DOHH2 (cell line): ENCODE measurements at regions not wholly inside any gene's neighbourhood (a gene's known extent, or its start where the extent isn't known, plus 50 kb on each side); places are given as distances from the start of the nearest gene placed in this dataset.

Experiments used
- EZH2phosphoT487 ChIP-seq: fragments of 200-600 bp; sonication (generic); IDR thresholded peaks from 2 replicates; pipeline ENCODE4 v1.6.1; 2017; ENCODE audit warnings: borderline replicate concordance, mild to moderate bottlenecking, antibody characterized with exemption, low read length, moderate library complexity, mixed read lengths
- TF ChIP-seq, protein P1 (sequence below): fragments of 200-600 bp; sonication (generic); IDR thresholded peaks from one replicate; pipeline ENCODE4 v1.5.1; 2014; ENCODE audit warnings: antibody characterized with exemption, mild to moderate bottlenecking, low read depth, low read length; ENCODE audit not compliant: poor library complexity, severe bottlenecking

DNA sequence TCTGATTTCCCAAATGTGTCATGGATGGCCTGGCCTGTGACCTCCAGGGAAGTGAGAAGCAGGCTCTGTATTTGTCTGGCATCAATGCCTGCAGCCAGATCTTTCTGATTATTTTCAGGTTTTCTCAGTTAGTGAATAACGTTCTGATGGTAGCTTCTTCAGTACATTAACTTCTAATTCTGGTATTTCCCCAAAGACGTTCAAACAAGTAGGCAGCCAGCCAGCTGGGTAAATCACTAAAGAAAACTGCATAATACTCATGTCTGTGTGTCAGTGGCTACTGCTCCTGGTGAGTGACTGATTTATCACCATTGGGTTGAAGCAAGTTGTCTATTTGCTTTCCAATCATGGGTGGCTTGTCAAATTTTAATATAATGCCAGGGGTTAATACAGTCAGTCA, 162.6 kb upstream of the PFN2 start:
- TF ChIP-seq, protein P1, sequence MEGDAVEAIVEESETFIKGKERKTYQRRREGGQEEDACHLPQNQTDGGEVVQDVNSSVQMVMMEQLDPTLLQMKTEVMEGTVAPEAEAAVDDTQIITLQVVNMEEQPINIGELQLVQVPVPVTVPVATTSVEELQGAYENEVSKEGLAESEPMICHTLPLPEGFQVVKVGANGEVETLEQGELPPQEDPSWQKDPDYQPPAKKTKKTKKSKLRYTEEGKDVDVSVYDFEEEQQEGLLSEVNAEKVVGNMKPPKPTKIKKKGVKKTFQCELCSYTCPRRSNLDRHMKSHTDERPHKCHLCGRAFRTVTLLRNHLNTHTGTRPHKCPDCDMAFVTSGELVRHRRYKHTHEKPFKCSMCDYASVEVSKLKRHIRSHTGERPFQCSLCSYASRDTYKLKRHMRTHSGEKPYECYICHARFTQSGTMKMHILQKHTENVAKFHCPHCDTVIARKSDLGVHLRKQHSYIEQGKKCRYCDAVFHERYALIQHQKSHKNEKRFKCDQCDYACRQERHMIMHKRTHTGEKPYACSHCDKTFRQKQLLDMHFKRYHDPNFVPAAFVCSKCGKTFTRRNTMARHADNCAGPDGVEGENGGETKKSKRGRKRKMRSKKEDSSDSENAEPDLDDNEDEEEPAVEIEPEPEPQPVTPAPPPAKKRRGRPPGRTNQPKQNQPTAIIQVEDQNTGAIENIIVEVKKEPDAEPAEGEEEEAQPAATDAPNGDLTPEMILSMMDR: no peak
- TF ChIP-seq EZH2phosphoT487: no peak
